HCT116 (cell line): ENCODE measurements at regions not wholly inside any gene's neighbourhood (a gene's known extent, or its start where the extent isn't known, plus 50 kb on each side); places are given as distances from the start of the nearest gene placed in this dataset.

ENCODE experiments used
- ATAC-seq: fragments of 200-7000 bp; cut with Tn5 transposase; 2 replicates; pipeline ENCODE4 v1.9.1; 2020; ENCODE audit warnings: mild to moderate bottlenecking, moderate library complexity
- BruUV-seq: library from RNA; stranded (reverse); fragments of 400-500 nt; replicated peaks from 2 replicates; lab custom pipeline; 2021; lab: Mats Ljungman, UMichigan
- CTCF ChIA-PET: fragments of 300-600 bp; sonication (Branson Sonifier 250); formaldehyde crosslinking; loops from one replicate; lab custom pipeline; 2021; ENCODE audit warnings: antibody characterized with exemption; lab: Charles Lee
- POLR2A ChIA-PET: fragments of 300-600, 350-600 bp; sonication (Branson Sonifier 250); formaldehyde crosslinking; loops from one replicate; lab custom pipeline; 2021; ENCODE audit warnings: antibody characterized with exemption; lab: Charles Lee
- RAD21 ChIA-PET, 2 experiments: fragments of 300-600 bp; sonication (Branson Sonifier 250); formaldehyde crosslinking; loops; one replicate each; lab custom pipeline; 2023; ENCODE audit warnings: low total read pairs in 2 of 2; ENCODE audit not compliant: uncharacterized antibody in 2 of 2, unreplicated experiment in 2 of 2, low non-redundant PET in 1 of 2; lab: Charles Lee
- DNase-seq: peaks from one replicate; pipeline ENCODE4 v3.0.0-alpha.2; 2010; ENCODE audit warnings: low read depth, low spot score
- H2AFZ ChIP-seq: fragments of 200-600 bp; shearing (Covaris generic), sonication (generic); 2 replicates; pipeline ENCODE4 v1.6.1; 2017; ENCODE audit warnings: low read depth, mixed run types, mixed read lengths, antibody characterized with exemption, low read length; ENCODE audit not compliant: poor library complexity, severe bottlenecking
- H3K27ac ChIP-seq: 2 replicates; pipeline ENCODE4 v1.5.1; 2012; ENCODE audit warnings: low read depth, low read length
- H3K27me3 ChIP-seq: fragments of 200-600 bp; sonication (generic); 2 replicates; pipeline ENCODE4 v1.6.1; 2016; ENCODE audit warnings: mixed run types, low read length, mixed read lengths; ENCODE audit not compliant: insufficient read depth
- H3K36me3 ChIP-seq, 2 experiments: fragments of 200-500 bp in 1 of 2; fragments of 200-600 bp in 1 of 2; sonication (Bioruptor generic) in 1 of 2; sonication (generic) in 1 of 2; 2 replicates each; pipeline versions ENCODE4 v1.5.1 to v1.6.1; 2014 to 2016; ENCODE audit warnings: low read length in 2 of 2, inconsistent platforms in 1 of 2, mixed read lengths in 1 of 2, mixed run types in 1 of 2; ENCODE audit not compliant: insufficient read depth in 2 of 2, control insufficient read depth in 1 of 2
- H3K4me1 ChIP-seq, 2 experiments: fragments of 200-600 bp in 1 of 2; sonication (generic) in 1 of 2; 2 replicates each; pipeline versions ENCODE4 v1.5.1 to v1.6.1; 2012 to 2017; ENCODE audit warnings: low read length in 2 of 2, inconsistent platforms in 1 of 2, mild to moderate bottlenecking in 1 of 2, mixed read lengths in 1 of 2, mixed run types in 1 of 2, moderate library complexity in 1 of 2; ENCODE audit not compliant: insufficient read depth in 2 of 2, control insufficient read depth in 1 of 2
- H3K4me2 ChIP-seq: fragments of 200-600 bp; sonication (generic); 2 replicates; pipeline ENCODE4 v1.6.1; 2017; ENCODE audit warnings: mixed run types, low read length, mixed read lengths
- H3K4me3 ChIP-seq, 2 experiments: fragments of 200-600 bp in 1 of 2; sonication (generic) in 1 of 2; replicated peaks in 1 of 2; 2 replicates each; pipeline ENCODE4 v1.5.1; 2011 to 2016; ENCODE audit warnings: low read length in 2 of 2, control low read depth in 1 of 2, low read depth in 1 of 2, mild to moderate bottlenecking in 1 of 2, mixed read lengths in 1 of 2, mixed run types in 1 of 2
- H3K79me2 ChIP-seq: fragments of 200-600 bp; sonication (generic); 2 replicates; pipeline ENCODE4 v1.6.1; 2017; ENCODE audit warnings: mild to moderate bottlenecking, mixed run types, low read length, moderate library complexity, mixed read lengths; ENCODE audit not compliant: insufficient read depth
- H3K9ac ChIP-seq: fragments of 200-600 bp; sonication (generic); 2 replicates; pipeline ENCODE4 v1.6.1; 2016; ENCODE audit warnings: low read length, mixed read lengths
- H3K9me2 ChIP-seq: fragments of 200-600 bp; sonication (generic), shearing (Covaris generic); 2 replicates; pipeline ENCODE4 v1.6.1; 2017; ENCODE audit warnings: mixed run types, mild to moderate bottlenecking, moderate library complexity; ENCODE audit not compliant: insufficient read depth
- H3K9me3 ChIP-seq, 2 experiments: fragments of 200-500 bp in 1 of 2; fragments of 200-600 bp in 1 of 2; sonication (Bioruptor generic) in 1 of 2; sonication (generic) in 1 of 2; 2 replicates each; pipeline ENCODE4 v1.6.1; 2014 to 2017; ENCODE audit warnings: low read length in 2 of 2, mixed read lengths in 2 of 2, inconsistent platforms in 1 of 2, low read depth in 1 of 2, mild to moderate bottlenecking in 1 of 2, mixed run types in 1 of 2, moderate library complexity in 1 of 2; ENCODE audit not compliant: control insufficient read depth in 1 of 2, insufficient read depth in 1 of 2
- H4K20me1 ChIP-seq: fragments of 200-600 bp; sonication (generic), shearing (Covaris generic); 2 replicates; pipeline ENCODE4 v1.6.1; 2017; ENCODE audit warnings: mixed run types, mild to moderate bottlenecking, moderate library complexity; ENCODE audit not compliant: insufficient read depth
- ATF3 ChIP-seq: IDR thresholded peaks from 2 replicates; pipeline ENCODE4 v1.6.1; 2012
- CEBPB ChIP-seq: IDR thresholded peaks from 2 replicates; pipeline ENCODE4 v1.6.1; 2012; ENCODE audit warnings: low read depth
- CTCF ChIP-seq, 3 experiments: fragments of 200-600 bp in 1 of 3; sonication (generic) in 1 of 3; IDR thresholded peaks in 2 of 3; conservative IDR thresholded peaks in 1 of 3; 2 replicates each; pipeline ENCODE4 v1.5.1; 2012 to 2017; ENCODE audit warnings: low read depth in 2 of 3, low read length in 2 of 3, antibody characterized with exemption in 1 of 3, borderline replicate concordance in 1 of 3, control low read depth in 1 of 3, mild to moderate bottlenecking in 1 of 3, mixed read lengths in 1 of 3, mixed run types in 1 of 3, moderate library complexity in 1 of 3; ENCODE audit not compliant: insufficient read depth in 1 of 3
- EGR1 ChIP-seq: IDR thresholded peaks from 2 replicates; pipeline ENCODE4 v1.6.1; 2012; ENCODE audit warnings: low read depth
- EZH2 ChIP-seq: fragments of 200-600 bp; sonication (generic); IDR thresholded peaks from 2 replicates; pipeline ENCODE4 v1.6.1; 2017; ENCODE audit warnings: antibody characterized with exemption, mixed run types
- MAX ChIP-seq: IDR thresholded peaks from 2 replicates; pipeline ENCODE4 v1.6.1; 2012
- POLR2A ChIP-seq: IDR thresholded peaks from 2 replicates; pipeline ENCODE4 v1.7.0; 2011; ENCODE audit warnings: borderline replicate concordance; ENCODE audit not compliant: insufficient read depth, insufficient read length; ENCODE audit errors: extremely low read depth
- POLR2AphosphoS5 ChIP-seq: IDR thresholded peaks from 2 replicates; pipeline ENCODE4 v1.6.1; 2011; ENCODE audit warnings: mild to moderate bottlenecking, low read depth, low read length, moderate library complexity
- REST ChIP-seq: IDR thresholded peaks from 2 replicates; pipeline ENCODE4 v1.6.1; 2012; ENCODE audit warnings: low read depth
- SIN3A ChIP-seq: IDR thresholded peaks from 2 replicates; pipeline ENCODE4 v1.6.1; 2012; ENCODE audit warnings: low read depth
- SRF ChIP-seq: IDR thresholded peaks from 2 replicates; pipeline ENCODE4 v1.6.1; 2012; ENCODE audit warnings: low read depth
- ZBTB33 ChIP-seq: IDR thresholded peaks from 2 replicates; pipeline ENCODE4 v1.6.1; 2011; ENCODE audit warnings: mild to moderate bottlenecking, low read length, moderate library complexity; ENCODE audit not compliant: insufficient replicate concordance; ENCODE audit errors: extremely low read depth
- ZFX ChIP-seq: fragments of 450-650 bp; IDR thresholded peaks from 2 replicates; pipeline ENCODE4 v1.6.1; 2017
- intact Hi-C: fragments of 100-400 bp; cut with micrococcal nuclease; formaldehyde crosslinking; loops from 2 replicates; pipeline ENCODE4 v1.10.0; 2022

GRCh38 chr16:59193637-59194036 lies 459.5 kb upstream of the GOT2 start:
- Histone ChIP-seq H3K27me3 (no peaks in the 10 kb centered on the region), H3K9ac (no peak overlapping the region), H3K4me3 (no peak overlapping the region), H3K9me3 (peaks cover 0 to 15% of the 10 kb centered on the region in 2 experiments; a peak in 2 of 4 replicates), H3K79me2 (no peaks in the 10 kb centered on the region), H2AFZ (no peak overlapping the region), H3K36me3 (no peaks in the 10 kb centered on the region), H3K4me2 (no peak overlapping the region), H3K4me1 (no peaks in the 10 kb centered on the region), H3K9me2 (no peaks in the 10 kb centered on the region), H3K27ac (no peak overlapping the region), H4K20me1 (no peaks in the 10 kb centered on the region)
- no TSS peak for BruUV-seq
- ATAC-seq (no peak), DNase-seq (no peak)
- intact Hi-C loops = no loop called here
- ChIA-PET POLR2A (no interaction called here), CTCF (no interaction called here), RAD21 (no interaction called here)
- TF ChIP-seq SRF = no peak
- TF ChIP-seq EGR1 = no peak
- TF ChIP-seq ZFX = no peak
- no peak for TF ChIP-seq POLR2A
- no peak for TF ChIP-seq REST
- TF ChIP-seq ATF3 = no peak
- no peak for TF ChIP-seq CEBPB
- no peak for TF ChIP-seq CTCF (IDR thresholded peaks at IDR 0.05 in 2 of 3, conservative IDR thresholded peaks at IDR 0.05 in 1 of 3; ENCODE audit: borderline replicate concordance in 1 of 3, insufficient read depth in 1 of 3, low read depth in 2 of 3, low read length in 2 of 3)
- TF ChIP-seq POLR2AphosphoS5 = no peak
- TF ChIP-seq SIN3A = no peak
- no peak for TF ChIP-seq ZBTB33
- no peak for TF ChIP-seq MAX
- TF ChIP-seq EZH2 = no peak
